Activated naive CD4-positive, alpha-beta T cell treated with anti-CD3 and anti-CD28 coated beads, Interleukin-2, amount 50 U/mL, for 72 hours (primary cell): ENCODE measurements at regions not wholly inside any gene's neighbourhood (a gene's known extent, or its start where the extent isn't known, plus 50 kb on each side); places are given as distances from the start of the nearest gene placed in this dataset.
"Not testable (repeated sequence)": the region's sequence is repeated elsewhere in the genome, so short reads cannot be mapped to it uniquely, and the experiment has no call there.

ENCODE experiments used
- ATAC-seq, 2 donors: fragments of 150-1000 bp; cut with Tn5 transposase; 2 replicates each; pipeline ENCODE4 v1.10.0; 2021; ENCODE audit warnings: mild to moderate bottlenecking in 2 of 2, moderate library complexity in 2 of 2
- DNase-seq, 2 donors: peaks; one replicate each; pipeline ENCODE4 v3.0.0; 2021 to 2022; ENCODE audit warnings: low spot score in 2 of 2
- H3K27ac Mint-ChIP-seq, 2 donors: one replicate each; pipeline ENCODE4 v1.8.0; 2022; ENCODE audit warnings: mild to moderate bottlenecking in 2 of 2, mixed read lengths in 2 of 2
- H3K36me3 Mint-ChIP-seq, 2 donors: one replicate each; pipeline ENCODE4 v1.8.0; 2022; ENCODE audit warnings: mixed read lengths in 2 of 2
- H3K9me3 Mint-ChIP-seq, 2 donors: one replicate each; pipeline ENCODE4 v1.8.0; 2022; ENCODE audit warnings: mixed read lengths in 2 of 2

DNA sequence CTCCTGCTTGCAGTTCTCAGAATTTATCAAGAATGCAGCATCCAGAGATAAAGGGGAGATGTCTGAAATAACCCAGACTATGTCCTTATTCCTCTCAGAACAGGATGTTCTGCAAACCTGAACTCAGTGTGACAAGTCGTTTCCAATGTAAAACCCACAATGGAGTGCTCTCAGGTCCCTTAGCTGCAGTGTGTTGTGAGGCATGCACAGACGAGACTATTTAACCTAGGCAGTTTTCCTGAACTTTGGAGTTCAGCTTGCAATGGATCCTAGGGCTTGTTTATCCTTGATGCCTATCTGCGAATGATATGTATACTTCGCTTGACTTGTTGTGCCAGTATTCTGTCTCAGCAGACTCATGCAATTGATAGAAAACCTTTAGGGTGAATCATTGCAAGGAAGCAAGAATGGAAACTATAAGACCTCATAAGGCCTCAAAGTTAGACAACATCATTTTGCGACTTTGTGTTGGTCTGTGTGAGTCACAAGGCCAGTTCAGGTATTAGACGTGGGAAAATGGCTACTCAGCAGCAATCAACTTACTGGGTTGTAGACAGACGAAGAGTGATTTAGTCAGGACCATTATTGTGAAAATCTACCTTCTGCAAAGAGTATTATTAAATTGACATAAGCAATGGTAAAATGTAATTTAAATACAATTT is 2439.9 kb upstream of the PCDH20 start:
- ATAC-seq = peak in 1 of 2 donors; percentile 95

DNA sequence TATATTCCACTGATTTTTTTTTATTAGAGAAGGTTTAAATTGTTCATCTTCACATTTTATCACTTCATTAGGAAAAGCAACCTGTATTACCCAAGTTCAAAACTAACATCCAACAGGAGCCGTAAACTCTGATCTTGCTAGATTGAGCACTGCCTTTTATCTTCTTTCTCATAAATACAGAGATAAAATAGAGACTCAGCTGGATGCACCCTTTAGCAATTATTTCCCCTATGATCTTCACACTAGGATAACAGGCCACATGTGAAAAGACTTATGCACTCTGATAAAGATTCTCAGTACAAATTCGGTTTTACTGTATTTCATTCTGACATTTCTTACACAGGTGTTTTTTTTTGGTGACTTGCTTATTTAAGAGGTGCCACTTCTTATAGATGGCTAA is 2438.2 kb upstream of the PCDH20 start:
- H3K27ac Mint-ChIP-seq = no peak overlapping the region
- no peaks in the 10 kb centered on the region for H3K36me3 Mint-ChIP-seq
- DNase-seq (no peak), ATAC-seq (no peak)
- no peaks in the 10 kb centered on the region for H3K9me3 Mint-ChIP-seq

More for the DNA sequence above, 2439.9 kb upstream of the PCDH20 start:
- no peaks in the 10 kb centered on the region for H3K9me3 Mint-ChIP-seq
- no peak for DNase-seq
- H3K27ac Mint-ChIP-seq = peak overlapping the region in 1 of 2 donors; percentile 50
- H3K36me3 Mint-ChIP-seq = no peaks in the 10 kb centered on the region

DNA sequence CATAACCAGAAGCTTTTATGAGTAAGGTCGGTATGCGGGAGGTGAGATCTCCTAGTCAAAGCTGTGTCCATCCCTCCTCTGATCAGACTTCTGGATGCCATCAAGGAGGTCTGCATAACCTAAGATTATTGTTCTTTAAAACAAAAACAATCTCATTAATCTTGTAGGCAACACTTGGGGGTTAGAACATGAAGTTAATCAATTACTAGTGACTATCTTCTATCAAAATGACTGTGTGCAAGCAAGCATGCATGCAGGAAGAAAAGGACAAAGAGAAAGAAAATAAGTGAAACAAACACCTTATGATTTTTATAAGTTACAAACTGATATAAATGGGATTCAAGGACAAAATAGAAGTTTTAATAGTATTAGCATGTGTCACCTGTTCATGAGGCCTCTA is 2435.9 kb upstream of the PCDH20 start:
- no peak overlapping the region for H3K27ac Mint-ChIP-seq
- no peak for ATAC-seq
- no peak for DNase-seq
- no peaks in the 10 kb centered on the region for H3K36me3 Mint-ChIP-seq
- H3K9me3 Mint-ChIP-seq = peaks cover 0 to 4% of the 10 kb centered on the region in 2 donors

DNA sequence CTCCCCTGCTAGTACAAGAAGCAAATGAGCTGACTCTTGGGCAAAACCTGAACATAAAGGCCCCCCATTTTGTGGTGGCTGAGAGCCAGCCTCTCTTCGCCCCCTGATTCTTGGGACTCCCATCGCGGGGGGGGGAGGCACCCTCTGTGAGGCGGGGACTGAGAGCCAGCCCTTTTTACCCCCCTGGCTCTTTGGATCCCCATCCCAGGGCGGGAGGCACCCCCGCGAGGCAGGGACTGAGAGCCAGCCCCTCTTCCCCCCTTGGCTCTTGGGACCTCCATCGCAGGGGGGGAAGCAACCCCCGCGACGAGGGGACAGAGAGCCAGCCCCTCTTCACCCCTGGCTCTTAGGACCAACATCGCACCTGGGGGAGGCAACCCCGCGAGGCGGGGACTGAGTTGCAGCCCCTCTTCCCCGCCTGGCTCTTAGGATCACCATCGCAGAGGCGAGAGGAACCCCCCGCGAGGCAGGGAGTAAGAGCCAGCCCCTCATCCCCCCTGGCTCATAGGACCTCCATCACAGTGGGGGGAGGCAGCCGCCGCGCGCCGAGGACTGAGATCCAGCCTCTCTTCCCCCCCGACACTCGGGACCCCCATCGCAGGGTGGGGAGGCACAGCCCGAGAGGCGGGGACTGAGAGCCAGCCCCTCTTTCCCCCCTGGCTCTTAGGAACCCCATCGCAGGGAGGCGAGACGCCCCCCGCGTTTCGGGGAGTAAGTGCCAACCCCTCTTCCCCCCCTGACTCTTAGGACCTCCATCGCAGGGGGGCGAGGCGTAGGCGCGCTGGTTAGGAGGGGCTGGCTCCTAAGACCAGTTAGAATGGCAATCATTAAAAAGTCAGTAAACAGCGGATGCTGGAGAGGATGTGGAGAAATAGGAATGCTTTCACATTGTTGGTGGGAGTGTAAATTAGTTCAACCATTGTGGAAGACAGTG is 2428.4 kb upstream of the PCDH20 start:
- no peaks in the 10 kb centered on the region for H3K36me3 Mint-ChIP-seq
- ATAC-seq (no peak), DNase-seq (no peak)
- H3K27ac Mint-ChIP-seq = no peak overlapping the region
- H3K9me3 Mint-ChIP-seq = peaks cover 0 to 12% of the 10 kb centered on the region in 2 donors

DNA sequence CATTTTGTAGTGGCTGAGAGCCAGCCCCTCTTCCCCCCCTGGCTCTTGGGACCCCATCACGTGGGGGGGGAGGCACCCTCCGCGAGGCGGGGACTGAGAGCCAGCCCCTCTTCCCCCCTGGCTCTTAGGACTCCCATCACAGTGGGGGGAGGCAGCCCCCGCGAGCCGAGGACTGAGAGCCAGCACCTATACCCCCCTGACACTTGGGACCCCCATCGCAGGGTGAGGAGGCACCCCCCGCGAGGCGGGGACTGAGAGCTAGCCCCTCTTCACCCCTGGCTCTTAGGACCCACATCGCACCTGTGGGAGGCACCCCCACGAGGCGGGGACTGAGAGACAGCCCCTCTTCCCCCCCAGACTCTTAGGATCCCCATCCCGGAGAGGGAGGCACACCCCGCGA is 2426.5 kb upstream of the PCDH20 start:
- no peaks in the 10 kb centered on the region for H3K36me3 Mint-ChIP-seq
- no peak for ATAC-seq
- peaks cover 0 to 12% of the 10 kb centered on the region in 2 donors for H3K9me3 Mint-ChIP-seq
- no peak for DNase-seq
- no peak overlapping the region for H3K27ac Mint-ChIP-seq

DNA sequence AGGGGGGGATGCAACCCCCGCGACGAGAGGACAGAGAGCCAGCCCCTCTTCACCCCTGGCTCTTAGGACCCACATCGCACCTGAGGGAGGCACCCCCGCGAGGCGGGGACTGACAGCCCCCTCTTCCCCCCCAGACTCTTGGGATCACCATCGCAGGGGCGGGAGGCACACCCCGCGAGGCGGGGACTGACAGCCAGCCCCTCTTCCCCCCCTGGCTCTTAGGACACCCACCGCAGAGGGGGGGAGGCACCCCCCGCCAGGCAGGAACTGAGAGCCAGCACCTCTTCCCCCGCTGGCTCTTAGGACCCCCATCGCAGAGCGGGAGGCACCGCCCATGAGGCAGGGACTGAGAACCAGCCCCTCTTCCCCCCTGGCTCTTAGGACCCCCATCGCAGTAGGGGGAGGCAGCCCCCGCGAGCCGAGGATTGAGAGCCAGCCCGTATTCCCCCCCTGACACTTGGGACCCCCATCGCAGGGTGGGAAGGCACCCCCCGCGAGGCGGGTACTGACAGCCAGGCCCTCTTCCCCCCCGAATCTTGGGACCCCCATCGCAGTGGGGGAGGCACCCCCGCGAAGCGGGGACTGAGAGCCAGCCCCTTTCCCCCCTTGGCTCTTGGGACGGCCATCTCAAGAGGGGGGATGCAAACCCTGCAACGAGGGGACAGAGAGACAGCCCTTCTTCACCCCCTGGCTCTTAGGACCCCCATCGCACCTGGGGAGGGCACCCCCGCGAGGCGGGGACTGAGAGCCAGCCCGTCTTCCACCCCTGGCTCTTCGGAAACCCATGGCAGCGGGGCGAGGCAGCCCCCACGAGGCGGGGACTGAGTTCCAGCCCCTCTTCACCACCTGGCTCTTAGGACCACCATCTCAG is 2425.1 kb upstream of the PCDH20 start:
- Mint-ChIP-seq H3K27ac (no peak overlapping the region), H3K36me3 (no peaks in the 10 kb centered on the region), H3K9me3 (peaks cover 0 to 3% of the 10 kb centered on the region in 2 donors)
- ATAC-seq = no peak
- no peak for DNase-seq

DNA sequence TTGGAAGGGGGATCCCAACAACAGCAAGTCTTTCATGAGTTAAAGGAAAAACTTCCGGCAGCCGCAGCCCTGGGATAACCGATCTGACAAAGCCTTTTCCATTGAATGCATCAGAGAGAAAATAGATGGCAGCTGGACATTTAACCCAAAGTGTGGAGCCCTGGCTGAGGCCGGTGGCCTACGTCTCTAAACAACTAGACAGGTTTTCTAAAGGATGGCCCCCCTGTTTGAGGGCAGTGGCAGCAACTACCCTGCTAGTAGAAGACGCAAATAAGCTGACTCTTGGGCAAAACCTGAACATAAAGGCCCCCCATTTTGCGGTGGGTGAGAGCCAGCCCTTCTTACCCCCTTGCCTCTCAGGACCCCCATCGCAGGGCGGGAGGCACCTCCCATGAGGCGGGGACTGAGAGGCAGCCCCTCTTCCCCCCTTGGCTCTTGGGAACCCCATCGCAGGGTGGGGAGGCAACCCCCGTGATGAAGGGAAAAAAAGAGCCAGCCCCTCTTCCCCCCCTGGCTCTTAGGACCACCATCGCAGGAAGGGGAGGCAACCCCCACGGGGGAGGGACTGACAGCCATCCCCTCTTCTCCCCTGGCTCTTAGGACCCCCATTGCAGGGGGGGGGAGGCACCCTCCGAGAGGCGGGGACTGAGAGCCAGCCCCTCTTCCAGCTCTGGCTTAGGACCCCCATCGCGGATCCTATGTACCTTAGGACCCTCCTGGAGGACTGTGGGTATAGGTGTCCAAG is 2422.9 kb upstream of the PCDH20 start:
- Mint-ChIP-seq H3K9me3 (no peaks in the 10 kb centered on the region), H3K27ac (no peak overlapping the region), H3K36me3 (no peaks in the 10 kb centered on the region)
- DNase-seq (no peak), ATAC-seq (no peak)

DNA sequence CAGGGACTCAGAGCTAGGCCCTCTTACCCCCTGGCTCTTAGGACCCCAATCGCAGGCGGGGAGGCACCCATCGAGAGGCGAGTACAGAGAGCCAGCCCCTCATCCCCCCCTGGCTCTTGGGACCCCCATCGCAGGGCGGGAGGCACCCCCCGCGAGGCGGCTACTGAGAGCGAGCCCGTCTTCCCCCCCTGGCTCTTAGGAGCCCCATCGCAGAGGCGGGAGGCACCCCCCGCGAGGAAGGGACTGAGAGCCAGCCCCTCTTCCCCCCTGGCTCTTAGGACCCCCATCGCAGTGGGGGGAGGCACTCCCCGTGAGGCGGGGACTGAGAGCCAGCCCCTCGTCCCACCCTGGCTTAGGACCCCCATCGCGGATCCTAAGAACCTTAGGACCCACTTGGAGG is 2422.1 kb upstream of the PCDH20 start:
- ATAC-seq, H3K9me3 Mint-ChIP-seq, H3K36me3 Mint-ChIP-seq, H3K27ac Mint-ChIP-seq, DNase-seq: not testable (repeated sequence)

DNA sequence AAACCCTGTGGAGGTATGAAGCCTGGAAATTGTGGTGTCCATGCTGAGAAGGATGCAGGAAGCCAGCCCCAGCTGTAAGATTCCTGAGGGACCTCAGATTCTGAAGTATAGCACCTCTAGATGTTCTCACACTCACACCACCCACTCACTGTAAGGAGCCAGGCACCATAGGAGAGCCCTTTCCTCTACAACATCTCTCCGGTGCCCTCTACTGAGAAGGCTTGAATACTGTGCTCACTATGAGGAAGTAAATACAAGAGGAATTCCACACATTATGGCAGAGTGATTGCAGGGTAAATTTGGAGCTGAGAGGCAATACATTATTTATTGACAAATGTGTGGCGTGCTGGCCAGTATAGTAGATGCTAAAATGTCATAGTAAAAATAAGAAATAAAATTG is 2414.0 kb upstream of the PCDH20 start:
- not testable (repeated sequence) for H3K9me3 Mint-ChIP-seq, H3K27ac Mint-ChIP-seq, DNase-seq, H3K36me3 Mint-ChIP-seq
- peak in 1 of 2 donors; percentile 38 for ATAC-seq

DNA sequence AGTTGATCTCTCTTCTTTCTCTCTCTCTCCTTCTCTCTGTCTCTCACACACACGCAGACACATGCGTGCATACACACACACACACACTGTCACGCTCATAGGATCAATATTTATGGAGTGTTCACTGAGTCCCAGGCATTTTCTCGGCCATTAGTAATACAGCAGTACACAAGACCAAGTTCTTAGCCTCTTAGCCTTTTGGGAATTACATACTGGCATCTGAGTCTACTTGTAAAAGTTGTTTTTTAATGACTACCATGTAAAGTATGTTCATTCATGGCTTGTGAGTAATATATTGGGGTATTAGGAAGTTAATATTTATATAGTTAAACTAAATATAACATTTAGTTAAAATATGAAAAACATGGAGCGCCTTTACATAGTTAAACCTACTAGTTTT is 2406.1 kb upstream of the PCDH20 start:
- H3K27ac Mint-ChIP-seq, DNase-seq, ATAC-seq, H3K9me3 Mint-ChIP-seq, H3K36me3 Mint-ChIP-seq: not testable (repeated sequence)

DNA sequence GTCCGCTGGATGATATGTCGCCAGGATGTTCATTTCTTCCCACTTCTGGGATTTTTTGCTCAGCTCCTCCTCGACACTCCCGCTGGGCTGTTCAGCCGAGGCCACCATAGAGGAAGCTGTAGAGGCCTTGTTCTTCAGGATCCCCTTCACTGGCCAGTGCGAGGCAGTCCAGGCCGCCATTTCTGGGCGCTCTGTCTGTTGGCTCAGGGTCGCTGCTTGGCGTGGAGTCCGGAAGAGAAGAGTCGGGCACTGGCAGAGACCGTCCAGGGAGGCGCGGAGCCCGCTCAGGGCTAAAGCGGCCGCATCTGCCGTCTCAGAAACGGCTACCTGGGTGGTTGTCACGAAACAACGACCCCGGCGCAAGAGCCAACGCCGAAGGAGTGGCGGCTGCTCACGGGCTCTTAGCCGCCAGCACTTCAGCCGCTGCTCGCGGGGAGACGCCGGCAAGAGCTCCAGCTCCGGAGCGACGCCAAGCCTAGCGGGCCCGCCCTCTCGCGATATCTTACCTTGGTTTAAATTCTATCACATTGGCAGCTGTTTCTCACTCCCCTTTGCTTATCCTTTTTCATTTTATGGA is 2395.9 kb upstream of the PCDH20 start:
- peaks cover 16 to 18% of the 10 kb centered on the region in 2 donors for H3K9me3 Mint-ChIP-seq
- H3K36me3 Mint-ChIP-seq, H3K27ac Mint-ChIP-seq, ATAC-seq, DNase-seq: not testable (repeated sequence)

DNA sequence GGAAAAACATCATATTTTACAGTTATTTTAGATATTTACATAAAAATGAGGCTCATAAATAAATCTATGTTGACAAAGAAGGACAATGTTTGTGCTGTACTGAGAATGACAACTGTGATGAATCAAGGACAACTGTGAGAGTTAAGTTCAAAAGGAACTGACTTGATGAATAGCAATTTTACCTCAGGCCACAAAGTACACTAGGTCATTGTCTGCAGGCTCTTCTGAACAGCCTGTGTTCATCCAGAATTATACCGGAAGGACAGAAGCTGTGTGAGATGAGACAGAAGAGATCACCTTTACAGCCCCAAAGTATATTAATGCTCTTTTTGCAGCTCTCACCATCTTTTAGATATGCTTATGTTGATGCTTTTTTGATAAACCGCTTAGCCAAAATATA is 2375.5 kb upstream of the PCDH20 start:
- not testable (repeated sequence) for DNase-seq, ATAC-seq, H3K36me3 Mint-ChIP-seq, H3K27ac Mint-ChIP-seq, H3K9me3 Mint-ChIP-seq

DNA sequence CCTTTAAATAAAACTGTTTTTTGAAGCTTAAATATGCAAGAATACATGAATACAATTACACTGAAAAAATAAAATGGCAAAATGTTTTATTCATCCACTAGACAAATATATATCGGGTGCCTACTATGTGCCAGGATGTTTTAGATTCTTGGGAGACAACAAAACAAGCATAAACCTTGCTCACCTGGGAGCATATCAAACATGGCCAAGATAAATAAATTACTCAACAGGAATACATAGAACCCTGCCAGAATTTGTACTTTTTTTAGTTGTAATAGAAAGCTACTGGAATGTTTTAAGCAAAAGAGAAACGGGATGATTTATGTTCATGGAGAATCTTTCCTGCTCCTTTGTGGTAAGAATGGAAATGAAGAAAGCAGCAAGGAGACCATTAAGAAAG is 2358.5 kb upstream of the PCDH20 start:
- Mint-ChIP-seq H3K36me3 (no peaks in the 10 kb centered on the region), H3K9me3 (peaks cover 2 to 5% of the 10 kb centered on the region in 2 donors), H3K27ac (no peak overlapping the region)
- DNase-seq (no peak), ATAC-seq (no peak)

DNA sequence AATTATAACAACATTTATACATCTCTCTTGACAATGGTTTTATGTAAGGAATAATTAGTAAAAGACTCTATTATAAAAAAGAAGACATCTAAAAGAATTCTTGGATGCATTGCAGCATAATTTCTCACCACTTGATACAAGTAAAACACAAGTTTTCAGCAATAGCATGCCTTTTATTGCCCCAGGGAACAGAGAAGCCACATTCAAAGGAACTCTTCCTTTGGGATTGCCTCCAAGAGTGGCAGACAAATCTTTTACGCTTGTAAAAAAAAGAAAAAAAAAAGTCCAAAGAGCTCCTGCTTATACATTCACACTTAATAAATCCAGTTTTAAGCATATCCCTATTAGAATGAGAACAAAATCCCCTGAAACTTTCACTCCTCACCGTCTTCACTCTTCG is 2357.8 kb upstream of the PCDH20 start:
- H3K27ac Mint-ChIP-seq = no peak overlapping the region
- DNase-seq (no peak), ATAC-seq (no peak)
- no peaks in the 10 kb centered on the region for H3K36me3 Mint-ChIP-seq
- H3K9me3 Mint-ChIP-seq = peaks cover 0 to 3% of the 10 kb centered on the region in 2 donors

DNA sequence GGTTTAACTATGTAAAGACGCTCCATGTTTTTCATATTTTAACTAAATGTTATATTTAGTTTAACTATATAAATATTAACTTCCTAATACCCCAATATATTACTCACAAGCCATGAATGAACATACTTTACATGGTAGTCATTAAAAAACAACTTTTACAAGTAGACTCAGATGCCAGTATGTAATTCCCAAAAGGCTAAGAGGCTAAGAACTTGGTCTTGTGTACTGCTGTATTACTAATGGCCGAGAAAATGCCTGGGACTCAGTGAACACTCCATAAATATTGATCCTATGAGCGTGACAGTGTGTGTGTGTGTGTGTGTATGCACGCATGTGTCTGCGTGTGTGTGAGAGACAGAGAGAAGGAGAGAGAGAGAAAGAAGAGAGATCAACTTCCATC is 2342.0 kb upstream of the PCDH20 start:
- not testable (repeated sequence) for ATAC-seq

DNA sequence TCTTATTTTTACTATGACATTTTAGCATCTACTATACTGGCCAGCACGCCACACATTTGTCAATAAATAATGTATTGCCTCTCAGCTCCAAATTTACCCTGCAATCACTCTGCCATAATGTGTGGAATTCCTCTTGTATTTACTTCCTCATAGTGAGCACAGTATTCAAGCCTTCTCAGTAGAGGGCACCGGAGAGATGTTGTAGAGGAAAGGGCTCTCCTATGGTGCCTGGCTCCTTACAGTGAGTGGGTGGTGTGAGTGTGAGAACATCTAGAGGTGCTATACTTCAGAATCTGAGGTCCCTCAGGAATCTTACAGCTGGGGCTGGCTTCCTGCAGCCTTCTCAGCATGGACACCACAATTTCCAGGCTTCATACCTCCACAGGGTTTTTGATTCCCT is 2334.2 kb upstream of the PCDH20 start:
- H3K36me3 Mint-ChIP-seq, DNase-seq, H3K27ac Mint-ChIP-seq, H3K9me3 Mint-ChIP-seq: not testable (repeated sequence)
- ATAC-seq = peak in 1 of 2 donors; percentile 38

More for the DNA sequence above, 2342.0 kb upstream of the PCDH20 start:
- DNase-seq, H3K36me3 Mint-ChIP-seq, H3K27ac Mint-ChIP-seq, H3K9me3 Mint-ChIP-seq: not testable (repeated sequence)
